Activated naive CD4-positive, alpha-beta T cell treated with anti-CD3 and anti-CD28 coated beads, Interleukin-2, amount 50 U/mL, for 24 hours (primary cell): ENCODE measurements at regions not wholly inside any gene's neighbourhood (a gene's known extent, or its start where the extent isn't known, plus 50 kb on each side); places are given as distances from the start of the nearest gene placed in this dataset.
A peak's percentile ranks its signal among the peaks of the same experiment; 100 is the strongest.

Experiments used
- H3K27ac Mint-ChIP-seq: one replicate; pipeline ENCODE4 v1.8.0; 2021; ENCODE audit warnings: mild to moderate bottlenecking, mixed read lengths
- H3K27me3 Mint-ChIP-seq: one replicate; pipeline ENCODE4 v1.8.0; 2021; ENCODE audit warnings: mixed read lengths
- H3K36me3 Mint-ChIP-seq: one replicate; pipeline ENCODE4 v1.8.0; 2021; ENCODE audit warnings: mixed read lengths
- H3K4me1 Mint-ChIP-seq: one replicate; pipeline ENCODE4 v1.8.0; 2021; ENCODE audit warnings: mixed read lengths
- H3K4me3 Mint-ChIP-seq: one replicate; pipeline ENCODE4 v1.8.0; 2021; ENCODE audit warnings: mild to moderate bottlenecking, mixed read lengths
- H3K9me3 Mint-ChIP-seq: one replicate; pipeline ENCODE4 v1.8.0; 2021; ENCODE audit warnings: mixed read lengths

DNA sequence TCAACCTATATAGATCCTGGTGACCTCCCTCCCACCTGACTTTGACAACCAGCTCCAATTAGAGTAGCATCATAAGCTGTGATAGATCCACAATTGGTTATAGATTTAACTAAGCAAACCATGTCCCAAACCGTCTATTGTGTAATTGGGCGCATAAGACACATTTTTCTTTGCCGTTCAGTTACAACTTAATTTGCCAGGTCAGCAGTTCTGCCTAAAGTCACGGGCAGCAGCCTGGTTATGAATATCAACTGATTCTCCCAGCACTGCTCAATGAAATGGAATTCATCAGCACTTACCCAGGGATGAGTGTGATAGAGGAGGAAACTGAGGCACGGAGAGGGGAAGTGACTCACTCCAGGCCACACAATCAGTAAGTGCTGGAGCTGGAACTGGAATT is 73.4 kb downstream of the KLHDC7A start:
- H3K36me3 Mint-ChIP-seq, result peaks cover 1% of the 10 kb centered on the region
- H3K9me3 Mint-ChIP-seq, result no peaks in the 10 kb centered on the region
- H3K4me3 Mint-ChIP-seq, result no peak overlapping the region
- H3K27me3 Mint-ChIP-seq, result peaks cover 28% of the 10 kb centered on the region
- peaks cover 11% of the 10 kb centered on the region for H3K4me1 Mint-ChIP-seq
- no peak overlapping the region for H3K27ac Mint-ChIP-seq

DNA sequence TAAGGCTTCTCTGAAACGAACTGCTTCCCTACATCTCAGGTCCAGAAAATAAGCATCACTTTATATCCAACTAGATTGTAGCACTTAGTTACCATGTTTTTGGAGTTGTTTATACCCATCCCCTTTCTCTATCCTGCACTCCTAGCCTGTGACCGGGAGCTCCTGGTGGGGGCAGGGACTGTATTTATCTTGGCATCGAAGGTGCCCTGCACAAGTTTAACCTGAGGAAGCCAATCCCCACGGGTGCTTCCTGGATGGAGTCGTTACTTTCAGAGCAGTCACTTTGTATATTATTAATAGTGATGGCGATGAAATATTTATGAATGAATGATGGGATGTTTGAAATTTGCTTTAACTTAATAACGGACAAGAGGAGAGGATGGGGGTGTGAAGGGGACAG is 73.9 kb downstream of the KLHDC7A start:
- H3K36me3 Mint-ChIP-seq, result peaks cover 1% of the 10 kb centered on the region
- H3K4me1 Mint-ChIP-seq, result peaks cover 11% of the 10 kb centered on the region
- H3K27me3 Mint-ChIP-seq, result peaks cover 32% of the 10 kb centered on the region
- no peak overlapping the region for H3K27ac Mint-ChIP-seq
- H3K4me3 Mint-ChIP-seq, result no peak overlapping the region
- no peaks in the 10 kb centered on the region for H3K9me3 Mint-ChIP-seq

DNA sequence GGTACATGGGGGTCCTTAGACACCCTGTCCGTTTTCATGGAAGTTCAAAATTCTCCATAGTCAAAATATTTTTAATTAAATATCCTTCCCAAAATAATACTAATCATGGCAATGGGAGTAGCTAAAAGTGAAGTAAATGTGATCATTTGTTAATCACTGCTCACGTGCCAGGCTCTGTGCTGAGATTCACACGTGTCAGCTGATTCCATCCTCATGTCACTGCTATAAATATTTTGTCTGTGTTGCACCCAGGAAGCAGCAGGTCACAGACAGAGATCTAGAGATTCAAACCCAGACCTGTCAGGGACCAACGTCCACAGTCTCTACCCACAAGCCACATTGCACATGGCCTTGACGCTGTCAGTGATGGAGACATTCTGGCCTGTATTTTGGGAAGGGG is 74.3 kb downstream of the KLHDC7A start:
- H3K4me3 Mint-ChIP-seq, result no peak overlapping the region
- H3K36me3 Mint-ChIP-seq, result peaks cover 1% of the 10 kb centered on the region
- peaks cover 11% of the 10 kb centered on the region for H3K4me1 Mint-ChIP-seq
- H3K27me3 Mint-ChIP-seq, result peaks cover 35% of the 10 kb centered on the region
- no peaks in the 10 kb centered on the region for H3K9me3 Mint-ChIP-seq
- no peak overlapping the region for H3K27ac Mint-ChIP-seq

GRCh38 chr1:18556364-18556763 is 74.3 kb upstream of the PAX7 start:
- Mint-ChIP-seq H3K27ac (no peak overlapping the region), H3K4me1 (peaks cover 11% of the 10 kb centered on the region), H3K36me3 (peaks cover 1% of the 10 kb centered on the region), H3K9me3 (no peaks in the 10 kb centered on the region), H3K4me3 (no peak overlapping the region), H3K27me3 (peaks cover 41% of the 10 kb centered on the region)

- Mint-ChIP-seq H3K36me3 (peaks cover 1% of the 10 kb centered on the region), H3K27me3 (peaks cover 47% of the 10 kb centered on the region), H3K9me3 (no peaks in the 10 kb centered on the region), H3K4me3 (peak overlapping the region; percentile 47), H3K27ac (no peak overlapping the region), H3K4me1 (peaks cover 11% of the 10 kb centered on the region)
Observed at GRCh38 chr1:18557621-18558465, 72.8 kb upstream of the PAX7 start.

DNA sequence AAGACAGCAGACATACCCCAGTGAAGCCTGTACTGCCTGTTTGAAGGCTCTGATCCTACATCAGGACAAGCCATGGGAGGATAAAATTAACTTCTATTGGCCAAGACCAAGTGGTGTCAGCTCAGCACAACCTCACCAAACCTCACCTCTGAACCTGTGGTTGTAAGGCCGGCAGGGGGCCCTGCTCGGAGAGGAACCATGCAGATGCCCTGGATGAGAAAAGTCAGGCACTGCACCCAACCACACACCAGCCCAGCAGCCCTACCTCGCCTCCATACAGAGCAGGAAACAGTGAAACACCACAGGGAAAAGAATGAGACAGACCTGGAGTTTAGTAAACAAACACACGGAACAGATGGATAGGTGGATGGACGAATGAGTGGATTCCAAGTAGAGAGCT is 70.0 kb upstream of the PAX7 start:
- H3K4me1 Mint-ChIP-seq, result peaks cover 11% of the 10 kb centered on the region
- no peak overlapping the region for H3K27ac Mint-ChIP-seq
- no peaks in the 10 kb centered on the region for H3K9me3 Mint-ChIP-seq
- H3K4me3 Mint-ChIP-seq, result no peak overlapping the region
- H3K36me3 Mint-ChIP-seq, result peaks cover 1% of the 10 kb centered on the region
- peaks cover 47% of the 10 kb centered on the region for H3K27me3 Mint-ChIP-seq

DNA sequence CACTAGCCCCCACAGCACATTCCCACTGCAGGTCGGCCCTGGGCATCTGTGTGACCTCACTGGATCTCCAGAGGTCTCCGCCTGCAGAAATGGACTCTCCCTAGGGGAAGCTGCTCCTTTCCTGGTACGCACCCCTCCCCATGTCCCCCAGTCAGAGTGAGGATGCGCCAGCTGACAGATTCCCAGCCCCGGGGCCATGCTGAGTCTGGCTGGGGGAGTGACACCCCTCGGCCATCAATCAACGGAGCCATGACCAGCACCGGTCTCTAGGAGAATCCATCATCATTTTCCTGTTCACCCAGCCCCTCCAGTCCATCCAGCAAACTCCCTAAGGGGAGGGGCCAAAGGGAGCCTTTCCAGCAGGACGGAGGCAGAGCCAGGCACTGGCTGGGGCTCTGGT is 68.7 kb upstream of the PAX7 start:
- H3K9me3 Mint-ChIP-seq, result no peaks in the 10 kb centered on the region
- no peak overlapping the region for H3K4me3 Mint-ChIP-seq
- H3K27ac Mint-ChIP-seq, result no peak overlapping the region
- H3K27me3 Mint-ChIP-seq, result peaks cover 45% of the 10 kb centered on the region
- peaks cover 1% of the 10 kb centered on the region for H3K36me3 Mint-ChIP-seq
- peaks cover 11% of the 10 kb centered on the region for H3K4me1 Mint-ChIP-seq

GRCh38 chr1:18564676-18565075 is 66.0 kb upstream of the PAX7 start:
- H3K4me3 Mint-ChIP-seq, result no peak overlapping the region

GRCh38 chr1:18565321-18565720 is 65.3 kb upstream of the PAX7 start:
- Mint-ChIP-seq H3K27ac (no peak overlapping the region), H3K4me1 (no peaks in the 10 kb centered on the region)

More at GRCh38 chr1:18564676-18565075, 66.0 kb upstream of the PAX7 start:
- Mint-ChIP-seq H3K9me3 (no peaks in the 10 kb centered on the region), H3K4me1 (no peaks in the 10 kb centered on the region), H3K27ac (no peak overlapping the region), H3K36me3 (no peaks in the 10 kb centered on the region), H3K27me3 (peaks cover 32% of the 10 kb centered on the region)

GRCh38 chr1:18568489-18568888 is 62.2 kb upstream of the PAX7 start:
- Mint-ChIP-seq H3K4me3 (no peak overlapping the region), H3K27me3 (peaks cover 23% of the 10 kb centered on the region)

More at GRCh38 chr1:18565321-18565720, 65.3 kb upstream of the PAX7 start:
- Mint-ChIP-seq H3K9me3 (no peaks in the 10 kb centered on the region), H3K27me3 (peaks cover 33% of the 10 kb centered on the region), H3K4me3 (no peak overlapping the region), H3K36me3 (no peaks in the 10 kb centered on the region)

GRCh38 chr1:18569251-18569650 is 61.4 kb upstream of the PAX7 start:
- Mint-ChIP-seq H3K36me3 (no peaks in the 10 kb centered on the region), H3K27ac (no peak overlapping the region), H3K27me3 (peaks cover 20% of the 10 kb centered on the region), H3K9me3 (no peaks in the 10 kb centered on the region), H3K4me1 (no peaks in the 10 kb centered on the region), H3K4me3 (no peak overlapping the region)

More at GRCh38 chr1:18568489-18568888, 62.2 kb upstream of the PAX7 start:
- H3K9me3 Mint-ChIP-seq, result no peaks in the 10 kb centered on the region
- H3K27ac Mint-ChIP-seq, result no peak overlapping the region
- H3K4me1 Mint-ChIP-seq, result no peaks in the 10 kb centered on the region
- H3K36me3 Mint-ChIP-seq, result no peaks in the 10 kb centered on the region

DNA sequence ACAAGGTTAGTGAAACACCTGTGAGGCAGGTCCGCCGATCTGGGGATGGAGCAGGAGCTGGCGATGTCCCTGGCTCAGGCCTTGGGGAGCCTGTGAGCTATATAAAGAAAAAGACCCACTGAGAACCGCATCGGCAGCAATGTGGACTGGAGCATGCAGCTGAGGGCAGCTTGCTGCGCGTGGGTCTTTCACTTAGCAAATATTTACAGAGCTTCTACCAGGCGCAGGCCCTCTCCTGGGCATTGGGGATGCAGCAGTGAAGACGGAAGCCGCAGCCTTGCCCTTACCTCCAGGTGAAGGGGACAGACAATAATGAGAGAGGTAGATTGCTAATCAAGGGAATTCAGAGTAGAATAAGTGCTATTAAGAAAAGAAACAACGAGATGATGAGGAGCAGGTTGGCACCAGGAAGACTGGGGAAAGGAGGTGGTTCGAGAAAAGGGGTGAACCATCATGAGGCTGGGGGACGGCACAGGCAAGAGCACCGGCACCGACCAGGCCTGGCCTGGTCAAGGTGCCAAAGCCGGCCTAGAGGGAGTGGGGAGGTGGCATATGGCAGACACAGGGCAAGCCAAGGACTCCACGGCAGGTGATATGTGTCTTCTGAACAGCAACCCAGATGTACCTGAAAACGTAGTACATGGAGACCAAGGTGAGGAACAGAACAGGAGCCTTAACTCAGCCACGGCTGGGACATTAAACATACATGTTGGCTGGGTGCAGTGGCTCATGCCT is 60.7 kb upstream of the PAX7 start:
- Mint-ChIP-seq H3K4me1 (no peaks in the 10 kb centered on the region), H3K27me3 (peaks cover 20% of the 10 kb centered on the region), H3K4me3 (no peak overlapping the region), H3K36me3 (no peaks in the 10 kb centered on the region), H3K9me3 (no peaks in the 10 kb centered on the region), H3K27ac (no peak overlapping the region)

GRCh38 chr1:18571275-18571674 is 59.4 kb upstream of the PAX7 start:
- H3K4me1 Mint-ChIP-seq, result no peaks in the 10 kb centered on the region
- peaks cover 15% of the 10 kb centered on the region for H3K27me3 Mint-ChIP-seq
- no peak overlapping the region for H3K27ac Mint-ChIP-seq
- H3K4me3 Mint-ChIP-seq, result no peak overlapping the region
- H3K36me3 Mint-ChIP-seq, result no peaks in the 10 kb centered on the region
- H3K9me3 Mint-ChIP-seq, result no peaks in the 10 kb centered on the region

DNA sequence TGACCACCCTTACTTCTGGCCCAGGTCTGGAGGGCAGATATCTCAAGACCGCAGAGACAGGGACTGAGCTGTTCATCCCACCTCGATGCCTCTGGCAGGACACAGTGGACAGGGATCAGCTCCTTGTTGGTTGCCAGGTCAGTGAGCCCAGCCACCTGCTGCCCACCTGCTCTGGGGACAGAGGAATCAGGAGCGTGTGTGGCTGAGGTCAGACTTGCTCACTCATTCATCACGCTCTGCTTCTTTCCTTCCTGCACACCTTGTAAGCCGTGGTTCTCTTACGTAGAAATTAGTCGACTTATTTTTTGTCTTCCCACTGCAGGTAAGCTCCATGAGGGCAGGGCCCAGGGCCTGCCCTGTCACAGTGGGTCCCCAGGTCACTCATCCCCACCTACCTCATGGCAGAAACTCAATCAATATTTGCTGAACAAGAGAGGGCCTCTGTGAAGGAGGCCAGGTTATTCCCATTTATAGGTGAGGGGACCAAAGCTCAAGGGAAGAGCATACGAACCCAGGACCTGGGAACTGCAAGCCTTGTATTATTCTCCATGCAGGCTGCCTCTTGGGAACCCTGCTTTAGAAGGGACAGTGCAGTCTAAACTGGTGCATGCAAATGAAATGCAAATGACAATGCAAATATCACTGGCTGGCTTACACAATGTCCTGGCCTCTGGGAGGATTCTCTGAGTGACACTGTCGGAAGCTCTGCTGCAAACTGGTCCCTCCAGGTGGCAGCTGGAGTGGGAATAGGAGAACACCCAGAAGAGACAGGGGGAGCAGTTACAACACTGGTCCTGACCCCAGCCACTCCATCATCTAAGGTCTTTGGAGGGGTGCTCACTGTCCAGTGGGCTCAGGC is 58.4 kb upstream of the PAX7 start:
- no peaks in the 10 kb centered on the region for H3K36me3 Mint-ChIP-seq
- peaks cover 12% of the 10 kb centered on the region for H3K27me3 Mint-ChIP-seq
- no peaks in the 10 kb centered on the region for H3K9me3 Mint-ChIP-seq
- H3K27ac Mint-ChIP-seq, result no peak overlapping the region
- H3K4me3 Mint-ChIP-seq, result no peak overlapping the region
- no peaks in the 10 kb centered on the region for H3K4me1 Mint-ChIP-seq

- peaks cover 10% of the 10 kb centered on the region for H3K27me3 Mint-ChIP-seq
- no peak overlapping the region for H3K27ac Mint-ChIP-seq
- no peak overlapping the region for H3K4me3 Mint-ChIP-seq
Observed at GRCh38 chr1:18573170-18573569, 57.5 kb upstream of the PAX7 start.

More at GRCh38 chr1:18573170-18573569, 57.5 kb upstream of the PAX7 start:
- H3K9me3 Mint-ChIP-seq, result no peaks in the 10 kb centered on the region
- no peaks in the 10 kb centered on the region for H3K4me1 Mint-ChIP-seq
- H3K36me3 Mint-ChIP-seq, result no peaks in the 10 kb centered on the region
